GM19395 (cell line): ENCODE measurements at regions not wholly inside any gene's neighbourhood (a gene's known extent, or its start where the extent isn't known, plus 50 kb on each side); places are given as distances from the start of the nearest gene placed in this dataset.
"Not testable (repeated sequence)": the region's sequence is repeated elsewhere in the genome, so short reads cannot be mapped to it uniquely, and the experiment has no call there.

Experiments
- ATAC-seq: cut with Tn5 transposase; IDR thresholded peaks from one replicate; pipeline ENCODE4 v1.9.1; 2021; ENCODE audit warnings: mild to moderate bottlenecking, moderate library complexity; ENCODE audit not compliant: unreplicated experiment

DNA sequence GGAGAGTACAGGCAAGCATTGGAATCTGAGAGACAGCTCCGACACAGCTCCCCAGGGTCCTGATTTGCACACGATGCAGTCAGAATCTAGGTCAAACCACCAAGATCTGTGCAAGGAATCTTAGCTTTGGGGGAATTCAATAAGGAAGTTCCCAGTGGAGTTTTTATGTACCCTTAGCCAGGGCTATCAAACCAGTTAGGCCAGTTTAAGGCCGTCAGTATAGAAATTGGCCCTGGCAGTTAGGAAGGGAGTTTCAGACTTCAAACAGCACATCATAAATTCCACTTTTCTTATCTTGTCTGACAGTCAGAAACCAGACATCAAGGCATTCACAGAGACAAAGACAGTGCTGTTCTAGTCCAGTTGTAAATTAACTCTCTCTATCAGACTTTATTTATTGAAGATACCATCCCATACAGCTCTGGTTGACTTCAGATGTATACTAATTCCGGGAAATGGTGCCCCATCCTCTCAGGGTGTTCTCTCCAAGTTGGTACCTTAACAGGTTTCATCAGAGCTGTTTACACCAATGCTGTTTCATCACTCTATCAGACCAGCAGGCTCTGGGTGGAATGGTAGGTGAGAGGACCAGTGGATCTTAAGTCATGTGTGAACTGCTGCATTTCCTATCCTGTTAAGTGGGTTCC lies 157.5 kb upstream of the ATF7IP start:
- no peak for ATAC-seq

GRCh38 chr12:14211947-14212387 lies 153.5 kb upstream of the ATF7IP start:
- ATAC-seq = no peak

DNA sequence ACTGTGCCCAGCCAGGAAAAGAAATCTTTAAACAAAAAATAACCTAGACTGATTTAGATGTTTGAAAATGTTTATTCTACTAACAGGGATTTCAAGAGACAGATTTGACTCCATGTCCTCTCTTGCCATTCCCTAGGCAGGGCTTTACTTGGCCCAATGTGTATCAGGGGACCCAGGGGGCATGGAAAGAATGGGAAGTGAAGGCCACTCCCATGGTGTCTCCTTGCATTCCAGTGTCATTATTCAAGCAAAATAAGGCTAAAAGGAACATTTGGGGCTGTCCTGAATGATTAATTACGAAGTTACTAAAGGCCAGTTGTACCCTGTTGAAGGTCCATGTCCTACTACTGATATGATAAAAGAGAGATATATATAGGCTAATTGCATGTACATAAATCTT lies 151.9 kb upstream of the ATF7IP start:
- no peak for ATAC-seq

DNA sequence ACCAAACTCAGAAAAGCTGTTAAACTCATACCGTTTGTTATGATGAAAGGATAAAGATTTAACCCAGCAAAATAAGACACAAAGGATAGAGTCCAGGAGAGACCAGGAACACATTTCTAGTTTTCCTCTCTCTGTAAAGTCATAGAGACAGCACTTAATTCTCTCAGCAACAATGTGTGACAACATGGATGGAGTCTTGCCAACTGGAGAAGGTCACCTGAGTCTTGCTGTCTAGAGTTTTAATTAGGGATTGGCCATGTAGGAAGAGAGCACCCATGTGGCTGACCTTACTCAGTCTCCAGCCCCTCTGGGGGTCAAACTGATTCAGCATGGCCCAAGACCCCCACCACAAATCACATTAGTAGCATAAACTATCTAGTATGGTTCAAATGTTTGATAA lies 151.0 kb upstream of the ATF7IP start:
- ATAC-seq = no peak

DNA sequence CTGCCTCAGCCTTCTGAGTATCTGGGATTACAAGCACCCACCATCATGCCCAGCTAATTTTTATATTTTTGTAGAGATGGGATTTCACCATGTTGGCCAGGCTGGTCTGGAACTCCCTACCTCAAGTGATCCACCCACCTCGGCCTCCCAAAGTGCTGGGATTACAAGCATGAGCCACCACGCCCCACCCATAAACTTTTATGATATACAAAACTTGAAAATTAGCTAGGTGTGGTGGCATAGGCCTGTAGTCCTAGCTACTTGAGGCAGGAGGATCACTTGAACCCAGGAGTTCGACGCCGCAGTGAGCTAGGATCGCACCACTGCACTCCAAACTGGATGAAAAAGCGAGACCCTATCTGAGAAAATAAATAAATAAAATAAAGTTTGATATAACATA lies 149.5 kb upstream of the ATF7IP start:
- ATAC-seq = not testable (repeated sequence)

DNA sequence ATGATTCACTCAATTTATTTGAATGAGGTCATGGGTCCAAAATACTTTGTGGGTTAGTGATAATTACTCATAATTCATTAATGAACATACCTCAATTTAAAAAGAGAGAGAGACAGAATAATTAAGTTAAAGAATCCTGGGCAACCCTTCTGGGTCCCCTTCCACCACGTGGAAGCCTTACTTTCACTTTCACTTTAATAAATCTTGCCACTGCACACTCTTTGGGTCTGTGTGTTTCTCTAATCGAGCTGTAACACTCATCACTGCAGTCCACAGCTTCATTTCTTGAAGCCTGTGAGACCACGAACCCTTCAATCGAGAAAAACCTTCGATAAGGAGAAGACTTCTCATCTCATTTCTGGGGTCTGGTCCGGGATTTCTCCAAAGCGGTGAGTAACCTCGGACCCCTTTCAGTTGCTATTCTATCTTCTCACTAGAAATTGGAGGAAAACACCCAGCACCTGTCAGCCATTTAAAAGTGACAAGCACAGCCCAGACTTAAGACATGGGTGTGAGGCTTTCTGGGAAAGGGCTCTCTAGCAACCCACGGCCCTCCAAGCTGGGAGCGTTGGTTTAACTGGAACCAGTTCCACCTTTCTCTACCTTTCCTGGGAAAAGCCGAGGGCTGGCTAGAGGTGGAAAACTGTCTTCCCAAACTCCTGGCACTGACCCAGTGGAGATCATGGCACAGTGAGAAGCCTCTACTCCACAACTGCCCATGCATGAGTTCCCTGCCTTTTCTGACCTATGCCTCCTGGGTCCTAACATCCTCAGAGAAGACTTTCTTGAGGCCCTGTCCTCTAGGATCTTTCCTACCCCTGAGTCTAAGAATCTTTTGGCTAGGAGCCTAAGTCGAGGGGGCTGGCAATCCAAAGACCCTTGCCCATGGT lies 148.8 kb upstream of the ATF7IP start:
- ATAC-seq = no peak

- ATAC-seq = no peak
Measured at GRCh38 chr12:14219156-14219555, 146.3 kb upstream of the ATF7IP start.

DNA sequence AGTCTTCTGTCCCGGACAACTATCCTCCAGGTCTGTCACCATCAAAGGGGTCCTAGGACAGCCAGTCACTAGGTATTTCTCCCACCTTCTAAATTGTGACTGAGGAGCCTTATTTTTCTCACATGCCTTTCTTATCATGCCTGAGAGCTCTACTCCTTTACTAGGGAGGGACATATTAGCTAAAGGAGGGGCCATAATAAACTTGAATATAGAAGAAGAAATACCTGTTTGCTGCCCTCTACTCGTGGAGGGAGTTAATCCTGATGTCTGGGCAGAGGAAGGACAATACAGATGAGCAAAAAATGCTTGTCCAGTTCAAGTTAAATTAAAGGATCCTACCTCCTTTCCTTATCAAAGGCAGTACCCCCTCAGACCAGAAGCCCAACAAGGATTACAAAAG lies 145.8 kb upstream of the ATF7IP start:
- ATAC-seq = not testable (repeated sequence)

GRCh38 chr12:14225064-14225463 lies 140.4 kb upstream of the ATF7IP start:
- no peak for ATAC-seq

- ATAC-seq = not testable (repeated sequence)
Measured at GRCh38 chr12:14235176-14235575, 130.3 kb upstream of the ATF7IP start.

DNA sequence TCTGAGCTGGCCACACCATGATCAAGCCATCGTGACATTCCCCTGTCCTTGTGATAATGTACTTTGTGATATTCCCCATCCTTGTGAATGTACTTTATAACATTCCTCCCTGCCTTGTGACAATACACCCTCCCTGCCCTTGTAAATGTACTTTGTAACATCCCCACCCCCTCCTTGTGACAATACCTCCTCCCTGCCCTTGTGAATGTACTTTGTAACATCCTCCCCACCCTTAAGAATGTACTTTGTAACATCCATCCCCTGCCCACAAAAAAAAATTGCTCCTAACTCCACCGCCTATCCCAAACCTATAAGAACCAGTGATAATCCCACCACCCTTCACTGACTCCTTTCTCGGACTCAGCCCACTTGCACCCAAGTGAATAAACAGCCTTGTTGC lies 128.8 kb upstream of the ATF7IP start:
- ATAC-seq = not testable (repeated sequence)

GRCh38 chr12:14238221-14238792 lies 127.2 kb upstream of the ATF7IP start:
- no peak for ATAC-seq

GRCh38 chr12:14239350-14239934 lies 126.0 kb upstream of the ATF7IP start:
- peak; percentile 76 for ATAC-seq

GRCh38 chr12:14239935-14240872 lies 125.3 kb upstream of the ATF7IP start:
- peak; percentile 47 for ATAC-seq

DNA sequence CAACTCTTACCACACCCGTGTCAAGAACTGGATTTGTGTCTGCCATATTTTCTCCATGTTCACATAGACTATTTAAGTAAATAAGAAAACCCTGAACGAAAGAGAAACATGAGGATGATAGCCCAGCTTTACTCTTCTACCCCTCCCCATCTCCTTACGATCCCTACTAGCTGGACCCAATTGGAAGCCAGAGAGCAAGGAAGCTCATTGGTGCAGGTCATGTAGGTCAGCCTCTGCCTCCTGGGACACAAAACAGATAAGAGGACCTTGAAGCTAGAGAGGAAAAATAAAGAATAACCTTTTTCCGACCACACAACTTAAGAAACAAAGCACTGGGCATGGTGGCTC lies 124.6 kb upstream of the ATF7IP start:
- ATAC-seq = no peak

GRCh38 chr12:14242825-14243224 lies 122.7 kb upstream of the ATF7IP start:
- not testable (repeated sequence) for ATAC-seq

DNA sequence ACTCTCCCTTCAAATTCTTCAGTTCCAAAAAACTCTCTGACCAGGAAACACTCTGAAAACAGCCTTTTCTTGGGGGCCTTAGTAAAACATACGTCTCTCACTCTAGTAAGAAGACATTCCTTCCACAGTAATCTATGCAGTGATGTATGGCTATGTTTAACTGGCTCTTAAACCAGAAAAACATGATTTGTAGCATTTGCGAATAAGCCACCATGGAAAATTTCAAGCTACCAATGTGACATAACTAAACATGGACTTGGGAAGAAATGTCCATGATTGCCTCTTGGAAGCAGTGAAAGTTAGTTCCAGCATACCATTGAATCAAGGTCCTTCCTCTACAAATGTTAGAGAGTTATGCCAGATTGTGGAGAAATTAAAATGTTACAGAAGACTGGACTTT lies 121.5 kb upstream of the ATF7IP start:
- ATAC-seq = no peak

GRCh38 chr12:14244876-14245669 lies 120.4 kb upstream of the ATF7IP start:
- no peak for ATAC-seq

GRCh38 chr12:14247166-14247565 lies 118.3 kb upstream of the ATF7IP start:
- ATAC-seq = no peak

DNA sequence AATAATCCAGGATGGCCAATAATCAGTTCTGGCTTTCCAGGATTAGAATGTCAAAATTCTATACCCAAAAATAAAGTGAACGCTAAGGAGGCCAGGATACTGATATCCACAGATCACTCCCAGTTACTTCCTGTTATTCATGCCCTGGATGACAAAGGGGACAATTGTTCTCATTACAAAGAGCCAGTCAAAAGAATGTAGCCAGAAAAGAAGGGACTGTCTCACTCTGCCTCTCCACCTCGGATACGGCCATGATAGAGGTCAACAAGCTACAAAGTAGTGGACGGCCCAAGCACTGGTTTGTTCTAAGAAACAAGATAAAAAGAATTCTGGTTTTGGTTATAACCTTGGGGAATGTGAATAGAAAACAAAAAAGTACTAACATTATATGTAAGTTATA lies 116.1 kb upstream of the ATF7IP start:
- ATAC-seq = no peak
